HepG2 (cell line): ENCODE measurements at regions not wholly inside any gene's neighbourhood (a gene's known extent, or its start where the extent isn't known, plus 50 kb on each side); places are given as distances from the start of the nearest gene placed in this dataset.

Experiments
- CBX1 ChIP-seq: IDR thresholded peaks from one replicate; pipeline ENCODE4 v1.6.1; 2016; ENCODE audit warnings: antibody characterized with exemption, low read depth
- CTCF ChIP-seq: sonication (generic); formaldehyde crosslinking; IDR thresholded peaks from 2 replicates; pipeline ENCODE4 v1.5.0; 2020; ENCODE audit warnings: mild to moderate bottlenecking, missing genetic modification reagents, moderate library complexity
- EED ChIP-seq: sonication (generic); formaldehyde crosslinking; IDR thresholded peaks from 2 replicates; pipeline ENCODE4 v1.5.0; 2020; ENCODE audit warnings: mild to moderate bottlenecking, missing genetic modification reagents
- FOXJ3 ChIP-seq: sonication (generic); formaldehyde crosslinking; IDR thresholded peaks from 2 replicates; pipeline ENCODE4 v1.4.0; 2020; ENCODE audit warnings: missing genetic modification reagents, mild to moderate bottlenecking, borderline replicate concordance
- KDM3A ChIP-seq: IDR thresholded peaks from 2 replicates; pipeline ENCODE4 v1.6.1; 2018; ENCODE audit warnings: low read depth, missing compliant biosample characterization
- PRMT3 ChIP-seq: sonication (generic); formaldehyde crosslinking; IDR thresholded peaks from 2 replicates; pipeline ENCODE4 v1.8.1; 2022; ENCODE audit warnings: low read depth, mild to moderate bottlenecking, moderate library complexity, missing genetic modification reagents, borderline replicate concordance
- RAD21 ChIP-seq: fragments of 450-650 bp; formaldehyde crosslinking; IDR thresholded peaks from 2 replicates; pipeline ENCODE4 v1.5.0; 2020; ENCODE audit warnings: mild to moderate bottlenecking
- TAF1 ChIP-seq: sonication (generic); formaldehyde crosslinking; IDR thresholded peaks from 2 replicates; pipeline ENCODE4 v1.4.0; 2020; ENCODE audit warnings: missing genetic modification reagents
- ZNF530 ChIP-seq: sonication (generic); formaldehyde crosslinking; IDR thresholded peaks from 2 replicates; pipeline ENCODE4 v1.5.0; 2020; ENCODE audit warnings: low read depth, mild to moderate bottlenecking, missing genetic modification reagents
- TF ChIP-seq, protein P1 (sequence below): fragments of 450-650 bp; IDR thresholded peaks from 2 replicates; pipeline ENCODE4 v1.6.1; 2017
- TF ChIP-seq, protein P2 (sequence below): sonication (generic); formaldehyde crosslinking; conservative IDR thresholded peaks from 2 replicates; pipeline ENCODE4 v1.4.0; 2020; ENCODE audit warnings: missing genetic modification reagents
- TF ChIP-seq, protein P3 (sequence below): sonication (generic); formaldehyde crosslinking; IDR thresholded peaks from 2 replicates; pipeline ENCODE4 v1.4.0; 2020; ENCODE audit warnings: mild to moderate bottlenecking, missing genetic modification reagents
- TF ChIP-seq, protein P4 (sequence below): sonication (generic); formaldehyde crosslinking; IDR thresholded peaks from 2 replicates; pipeline ENCODE4 v1.4.0; 2020; ENCODE audit warnings: missing genetic modification reagents

DNA sequence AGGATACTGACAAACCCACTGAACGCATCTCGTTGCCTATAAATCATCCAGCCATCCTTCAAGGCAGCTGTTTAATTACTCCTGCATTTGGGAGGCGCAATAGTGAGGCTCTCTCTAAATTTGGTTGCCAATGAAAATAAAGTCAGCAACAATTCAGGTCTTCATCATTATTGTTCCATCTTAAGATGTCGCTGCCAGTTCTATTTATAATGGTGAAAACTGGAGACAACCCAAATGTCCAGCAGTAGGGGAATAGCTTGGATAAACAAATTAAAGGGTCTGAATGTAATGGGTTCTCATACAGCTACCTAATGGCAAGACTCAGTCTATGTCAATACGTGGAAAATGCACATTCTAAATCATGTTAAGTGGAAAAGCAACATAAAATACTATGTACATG is 120.1 kb upstream of the PLXNA4 start:
- no peak for TF ChIP-seq TAF1 (CRISPR knock-in tag)
- TF ChIP-seq, protein P1, sequence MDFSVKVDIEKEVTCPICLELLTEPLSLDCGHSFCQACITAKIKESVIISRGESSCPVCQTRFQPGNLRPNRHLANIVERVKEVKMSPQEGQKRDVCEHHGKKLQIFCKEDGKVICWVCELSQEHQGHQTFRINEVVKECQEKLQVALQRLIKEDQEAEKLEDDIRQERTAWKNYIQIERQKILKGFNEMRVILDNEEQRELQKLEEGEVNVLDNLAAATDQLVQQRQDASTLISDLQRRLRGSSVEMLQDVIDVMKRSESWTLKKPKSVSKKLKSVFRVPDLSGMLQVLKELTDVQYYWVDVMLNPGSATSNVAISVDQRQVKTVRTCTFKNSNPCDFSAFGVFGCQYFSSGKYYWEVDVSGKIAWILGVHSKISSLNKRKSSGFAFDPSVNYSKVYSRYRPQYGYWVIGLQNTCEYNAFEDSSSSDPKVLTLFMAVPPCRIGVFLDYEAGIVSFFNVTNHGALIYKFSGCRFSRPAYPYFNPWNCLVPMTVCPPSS, result no peak
- TF ChIP-seq, protein P2, sequence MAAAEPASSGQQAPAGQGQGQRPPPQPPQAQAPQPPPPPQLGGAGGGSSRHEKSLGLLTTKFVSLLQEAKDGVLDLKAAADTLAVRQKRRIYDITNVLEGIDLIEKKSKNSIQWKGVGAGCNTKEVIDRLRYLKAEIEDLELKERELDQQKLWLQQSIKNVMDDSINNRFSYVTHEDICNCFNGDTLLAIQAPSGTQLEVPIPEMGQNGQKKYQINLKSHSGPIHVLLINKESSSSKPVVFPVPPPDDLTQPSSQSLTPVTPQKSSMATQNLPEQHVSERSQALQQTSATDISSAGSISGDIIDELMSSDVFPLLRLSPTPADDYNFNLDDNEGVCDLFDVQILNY, result no peak
- TF ChIP-seq ZNF530 (CRISPR knock-in tag), result no peak
- no peak for TF ChIP-seq KDM3A
- no peak for TF ChIP-seq FOXJ3 (CRISPR knock-in tag)
- TF ChIP-seq, protein P3, sequence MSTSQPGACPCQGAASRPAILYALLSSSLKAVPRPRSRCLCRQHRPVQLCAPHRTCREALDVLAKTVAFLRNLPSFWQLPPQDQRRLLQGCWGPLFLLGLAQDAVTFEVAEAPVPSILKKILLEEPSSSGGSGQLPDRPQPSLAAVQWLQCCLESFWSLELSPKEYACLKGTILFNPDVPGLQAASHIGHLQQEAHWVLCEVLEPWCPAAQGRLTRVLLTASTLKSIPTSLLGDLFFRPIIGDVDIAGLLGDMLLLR (CRISPR knock-in tag), result no peak
- no peak for TF ChIP-seq CTCF (CRISPR knock-in tag)
- no peak for TF ChIP-seq PRMT3 (CRISPR knock-in tag)
- no peak for TF ChIP-seq CBX1
- no peak for TF ChIP-seq EED (CRISPR knock-in tag)
- TF ChIP-seq, protein P4, sequence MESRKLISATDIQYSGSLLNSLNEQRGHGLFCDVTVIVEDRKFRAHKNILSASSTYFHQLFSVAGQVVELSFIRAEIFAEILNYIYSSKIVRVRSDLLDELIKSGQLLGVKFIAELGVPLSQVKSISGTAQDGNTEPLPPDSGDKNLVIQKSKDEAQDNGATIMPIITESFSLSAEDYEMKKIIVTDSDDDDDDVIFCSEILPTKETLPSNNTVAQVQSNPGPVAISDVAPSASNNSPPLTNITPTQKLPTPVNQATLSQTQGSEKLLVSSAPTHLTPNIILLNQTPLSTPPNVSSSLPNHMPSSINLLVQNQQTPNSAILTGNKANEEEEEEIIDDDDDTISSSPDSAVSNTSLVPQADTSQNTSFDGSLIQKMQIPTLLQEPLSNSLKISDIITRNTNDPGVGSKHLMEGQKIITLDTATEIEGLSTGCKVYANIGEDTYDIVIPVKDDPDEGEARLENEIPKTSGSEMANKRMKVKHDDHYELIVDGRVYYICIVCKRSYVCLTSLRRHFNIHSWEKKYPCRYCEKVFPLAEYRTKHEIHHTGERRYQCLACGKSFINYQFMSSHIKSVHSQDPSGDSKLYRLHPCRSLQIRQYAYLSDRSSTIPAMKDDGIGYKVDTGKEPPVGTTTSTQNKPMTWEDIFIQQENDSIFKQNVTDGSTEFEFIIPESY (CRISPR knock-in tag), result no peak
- TF ChIP-seq RAD21 (CRISPR knock-in tag), result no peak
